Spleen (tissue), 11 donors: ENCODE measurements at regions not wholly inside any gene's neighbourhood (a gene's known extent, or its start where the extent isn't known, plus 50 kb on each side); places are given as distances from the start of the nearest gene placed in this dataset.
"Not testable (repeated sequence)": the region's sequence is repeated elsewhere in the genome, so short reads cannot be mapped to it uniquely, and the experiment has no call there.

ENCODE experiments used
- DNase-seq: peaks from one replicate; pipeline ENCODE4 v3.0.0-alpha.2; 2020
- H3K27ac ChIP-seq, 8 donors: fragments of 200-600 bp; sonication (generic) in 7 of 8; 1 replicate in 4 of 8; 2 replicates in 4 of 8; pipeline versions ENCODE4 v1.5.0 to v1.8.0; 2016 to 2021; ENCODE audit warnings: inconsistent platforms in 4 of 8, mild to moderate bottlenecking in 4 of 8, moderate library complexity in 1 of 8
- H3K27me3 ChIP-seq, 7 donors: fragments of 200-600 bp; sonication (generic) in 6 of 7; replicated peaks in 1 of 7; 1 replicate in 4 of 7; 2 replicates in 3 of 7; pipeline versions ENCODE4 v1.5.0 to v1.8.0; 2016 to 2021; ENCODE audit warnings: inconsistent platforms in 3 of 7, mild to moderate bottlenecking in 1 of 7
- H3K36me3 ChIP-seq, 6 donors: fragments of 200-600 bp; sonication (generic) in 5 of 6; 1 replicate in 4 of 6; 2 replicates in 2 of 6; pipeline versions ENCODE4 v1.5.0 to v1.8.0; 2016 to 2021; ENCODE audit warnings: inconsistent platforms in 2 of 6
- H3K4me1 ChIP-seq, 6 donors: fragments of 200-600 bp; sonication (generic) in 5 of 6; 1 replicate in 3 of 6; 2 replicates in 3 of 6; pipeline versions ENCODE4 v1.5.0 to v1.8.0; 2016 to 2021; ENCODE audit warnings: inconsistent platforms in 3 of 6
- H3K4me3 ChIP-seq, 8 donors: fragments of 200-600 bp; sonication (generic) in 7 of 8; 1 replicate in 4 of 8; 2 replicates in 4 of 8; pipeline versions ENCODE4 v1.5.0 to v1.8.0; 2016 to 2021; ENCODE audit warnings: inconsistent platforms in 4 of 8, mild to moderate bottlenecking in 4 of 8, moderate library complexity in 2 of 8
- H3K9me3 ChIP-seq, 8 donors: fragments of 200-600 bp; sonication (generic) in 7 of 8; 1 replicate in 4 of 8; 2 replicates in 4 of 8; pipeline versions ENCODE4 v1.5.0 to v1.8.0; 2016 to 2021; ENCODE audit warnings: inconsistent platforms in 4 of 8
- POLR2A ChIP-seq, 3 donors: fragments of 450-650 bp; IDR thresholded peaks; one replicate each; pipeline ENCODE4 v1.5.1; 2017; ENCODE audit warnings: antibody characterized with exemption in 3 of 3, mild to moderate bottlenecking in 1 of 3
- POLR2AphosphoS5 ChIP-seq, 3 donors: sonication (generic); formaldehyde crosslinking; IDR thresholded peaks; one replicate each; pipeline ENCODE4 v1.5.1; 2017; ENCODE audit warnings: antibody characterized with exemption in 3 of 3
- WGBS, 5 donors: extraction: QIAGEN DNeasy Blood & Tissue Kit in 3 of 5; methylation state at CpG; one replicate each; pipeline versions ENCODE4 v1.1.5 to v1.1.7; 2013 to 2018; 5-methylcytosine and 5-hydroxymethylcytosine counted together
- intact Hi-C: fragments of 100-400 bp; cut with DNase I; formaldehyde crosslinking; loops from one replicate; pipeline ENCODE4 v1.15.0; 2023; ENCODE audit warnings: low total_unique reads
- TF ChIP-seq, protein P1 (sequence below), 11 experiments: fragments of 200-600 bp in 7 of 11; fragments of 450-650 bp in 4 of 11; sonication (generic) in 4 of 11; IDR thresholded peaks in 8 of 11; conservative IDR thresholded peaks in 3 of 11; 1 replicate in 7 of 11; 2 replicates in 4 of 11; pipeline versions ENCODE4 v1.4.0 to v1.8.0; 2016 to 2021; ENCODE audit warnings: antibody characterized with exemption in 11 of 11, inconsistent platforms in 4 of 11, mild to moderate bottlenecking in 1 of 11
- donor health status: healthy with polysubstance abuse.
- donor health status: DM: no; HTN: no; CAD: no; lungs with moderate emphysema.
- donor health status: DM: no; HTN: no; CAD: no.
- donor health status: Bipolar disorder and iron deficiency.
- donor health status: healthy.
- donor health status: DM: no; HTN: no; CAD: no.
- donor health status: DM: yes; HTN: yes; CAD: no.

GRCh38 chr3:40754994-40755393 lies 230.2 kb downstream of the ZNF621 start:
- intact Hi-C loops, result no loop called here
- 50 to 84% (median 74%) methylated on average over 2 of the region's 2 CpGs for WGBS, 5 donors

GRCh38 chr3:40756500-40756899 lies 231.7 kb downstream of the ZNF621 start:
- intact Hi-C loops, result no loop called here
- WGBS, 5 donors, result 84 to 96% (median 89%) methylated on average over 1 of the region's 1 CpG
- Histone ChIP-seq H3K36me3 (no peaks in the 10 kb centered on the region), H3K4me3 (no peak overlapping the region), H3K27ac (no peak overlapping the region), H3K27me3 (peaks cover 0 to 4% (median 0%) of the 10 kb centered on the region in 7 donors), H3K4me1 (no peaks in the 10 kb centered on the region), H3K9me3 (no peaks in the 10 kb centered on the region)
- no peak for DNase-seq
- TF ChIP-seq POLR2AphosphoS5 (IDR thresholded peaks at IDR 0.05) (no peak), POLR2A (IDR thresholded peaks at IDR 0.05) (no peak)
- TF ChIP-seq, protein P1, sequence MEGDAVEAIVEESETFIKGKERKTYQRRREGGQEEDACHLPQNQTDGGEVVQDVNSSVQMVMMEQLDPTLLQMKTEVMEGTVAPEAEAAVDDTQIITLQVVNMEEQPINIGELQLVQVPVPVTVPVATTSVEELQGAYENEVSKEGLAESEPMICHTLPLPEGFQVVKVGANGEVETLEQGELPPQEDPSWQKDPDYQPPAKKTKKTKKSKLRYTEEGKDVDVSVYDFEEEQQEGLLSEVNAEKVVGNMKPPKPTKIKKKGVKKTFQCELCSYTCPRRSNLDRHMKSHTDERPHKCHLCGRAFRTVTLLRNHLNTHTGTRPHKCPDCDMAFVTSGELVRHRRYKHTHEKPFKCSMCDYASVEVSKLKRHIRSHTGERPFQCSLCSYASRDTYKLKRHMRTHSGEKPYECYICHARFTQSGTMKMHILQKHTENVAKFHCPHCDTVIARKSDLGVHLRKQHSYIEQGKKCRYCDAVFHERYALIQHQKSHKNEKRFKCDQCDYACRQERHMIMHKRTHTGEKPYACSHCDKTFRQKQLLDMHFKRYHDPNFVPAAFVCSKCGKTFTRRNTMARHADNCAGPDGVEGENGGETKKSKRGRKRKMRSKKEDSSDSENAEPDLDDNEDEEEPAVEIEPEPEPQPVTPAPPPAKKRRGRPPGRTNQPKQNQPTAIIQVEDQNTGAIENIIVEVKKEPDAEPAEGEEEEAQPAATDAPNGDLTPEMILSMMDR (IDR thresholded peaks at IDR 0.05 in 8 of 11, conservative IDR thresholded peaks at IDR 0.05 in 3 of 11), result no peak

More at GRCh38 chr3:40754994-40755393, 230.2 kb downstream of the ZNF621 start:
- H3K9me3 ChIP-seq, result no peaks in the 10 kb centered on the region
- H3K27me3 ChIP-seq, result peaks cover 0 to 9% (median 0%) of the 10 kb centered on the region in 7 donors
- no peak overlapping the region for H3K4me3 ChIP-seq
- H3K4me1 ChIP-seq, result no peaks in the 10 kb centered on the region
- H3K27ac ChIP-seq, result no peak overlapping the region
- H3K36me3 ChIP-seq, result no peaks in the 10 kb centered on the region
- no peak for DNase-seq
- no peak for TF ChIP-seq POLR2AphosphoS5 (IDR thresholded peaks at IDR 0.05)
- TF ChIP-seq POLR2A (IDR thresholded peaks at IDR 0.05), result no peak
- TF ChIP-seq, protein P1 (IDR thresholded peaks at IDR 0.05 in 8 of 11, conservative IDR thresholded peaks at IDR 0.05 in 3 of 11), result no peak

GRCh38 chr3:40762771-40763170 lies 238.0 kb downstream of the ZNF621 start:
- WGBS, 5 donors, result 26 to 62% (median 38%) methylated on average over 1 of the region's 1 CpG
- intact Hi-C loops, H3K4me1 ChIP-seq, H3K9me3 ChIP-seq, H3K36me3 ChIP-seq, DNase-seq, H3K4me3 ChIP-seq, H3K27me3 ChIP-seq: not testable (repeated sequence)
- H3K27ac ChIP-seq, result peak overlapping the region in 2 of 8 donors; percentile 18 to 40

GRCh38 chr3:40763807-40764206 lies 239.0 kb downstream of the ZNF621 start:
- peaks cover 0 to 8% (median 5%) of the 10 kb centered on the region in 8 donors for H3K9me3 ChIP-seq
- no peak for DNase-seq
- no peak overlapping the region for H3K27ac ChIP-seq
- no peaks in the 10 kb centered on the region for H3K4me1 ChIP-seq
- WGBS, 5 donors, result 79 to 85% (median 83%) methylated on average over 4 of the region's 4 CpGs
- intact Hi-C loops, result no loop called here
- H3K4me3 ChIP-seq, result no peak overlapping the region
- TF ChIP-seq POLR2A (IDR thresholded peaks at IDR 0.05), result no peak
- H3K27me3 ChIP-seq, result no peaks in the 10 kb centered on the region
- no peaks in the 10 kb centered on the region for H3K36me3 ChIP-seq

DNA sequence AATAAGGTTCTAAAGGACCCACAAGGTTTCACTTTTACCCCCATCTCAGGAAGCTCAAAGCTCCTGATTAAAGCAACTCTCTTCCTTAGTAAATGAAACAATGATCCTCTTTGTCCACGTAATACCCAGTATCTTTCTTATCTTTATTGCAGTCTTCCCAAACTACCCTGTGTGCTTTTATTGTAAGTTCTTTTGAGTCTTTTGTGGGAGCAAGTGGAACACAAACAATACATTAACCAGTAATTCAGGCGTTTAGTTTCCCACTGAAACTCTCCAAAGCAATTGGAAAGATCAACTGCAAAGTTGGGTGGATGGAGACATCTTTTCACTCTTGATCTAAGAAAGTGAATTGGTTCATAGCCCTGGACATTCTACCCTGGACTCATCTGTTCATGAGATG lies 240.0 kb downstream of the ZNF621 start:
- Histone ChIP-seq H3K9me3 (peaks cover 0 to 8% (median 5%) of the 10 kb centered on the region in 8 donors), H3K4me3 (no peak overlapping the region), H3K27me3 (no peaks in the 10 kb centered on the region), H3K4me1 (no peaks in the 10 kb centered on the region), H3K36me3 (no peaks in the 10 kb centered on the region), H3K27ac (no peak overlapping the region)
- no peak for DNase-seq
- intact Hi-C loops, result no loop called here
- 80 to 90% (median 86%) methylated on average over 2 of the region's 2 CpGs for WGBS, 5 donors
- TF ChIP-seq POLR2AphosphoS5 (IDR thresholded peaks at IDR 0.05) (no peak), POLR2A (IDR thresholded peaks at IDR 0.05) (no peak)
- TF ChIP-seq, protein P1 (IDR thresholded peaks at IDR 0.05 in 8 of 11, conservative IDR thresholded peaks at IDR 0.05 in 3 of 11), result no peak
